HG03095 (cell line): ENCODE measurements at regions not wholly inside any gene's neighbourhood (a gene's known extent, or its start where the extent isn't known, plus 50 kb on each side); places are given as distances from the start of the nearest gene placed in this dataset.
A peak's percentile ranks its signal among the peaks of the same experiment; 100 is the strongest.

Source experiments
- ATAC-seq: cut with Tn5 transposase; IDR thresholded peaks from one replicate; pipeline ENCODE4 v1.9.1; 2021; ENCODE audit warnings: moderate library complexity; ENCODE audit not compliant: unreplicated experiment

- no peak for ATAC-seq
These were observed 194.8 kb upstream of the ACVR2A start for GRCh38 chr2:147649998-147650397.

DNA sequence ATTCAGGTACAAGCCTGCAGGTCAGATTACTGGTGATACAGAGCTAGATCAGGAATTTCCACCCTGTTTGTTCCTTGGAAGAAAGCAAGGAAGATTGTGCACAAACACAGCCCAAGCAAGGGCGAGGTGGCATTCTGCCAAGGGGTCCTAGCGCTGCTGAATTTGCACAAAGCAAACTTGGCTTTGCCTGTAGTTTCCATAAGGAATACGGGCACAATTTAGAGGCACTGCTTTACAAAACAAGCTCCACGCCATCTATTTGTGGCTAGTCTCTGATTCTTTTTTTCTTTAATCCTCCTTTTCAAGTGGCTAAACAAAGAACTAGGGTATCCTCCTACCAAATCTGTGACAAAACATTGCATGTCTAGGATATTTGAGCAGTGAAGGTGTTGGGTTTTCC, 195.5 kb upstream of the ACVR2A start:
- no peak for ATAC-seq

- ATAC-seq: no peak
These were observed 196.4 kb upstream of the ACVR2A start for GRCh38 chr2:147648471-147648870.

GRCh38 chr2:147647816-147648215, 197.0 kb upstream of the ACVR2A start:
- no peak for ATAC-seq

DNA sequence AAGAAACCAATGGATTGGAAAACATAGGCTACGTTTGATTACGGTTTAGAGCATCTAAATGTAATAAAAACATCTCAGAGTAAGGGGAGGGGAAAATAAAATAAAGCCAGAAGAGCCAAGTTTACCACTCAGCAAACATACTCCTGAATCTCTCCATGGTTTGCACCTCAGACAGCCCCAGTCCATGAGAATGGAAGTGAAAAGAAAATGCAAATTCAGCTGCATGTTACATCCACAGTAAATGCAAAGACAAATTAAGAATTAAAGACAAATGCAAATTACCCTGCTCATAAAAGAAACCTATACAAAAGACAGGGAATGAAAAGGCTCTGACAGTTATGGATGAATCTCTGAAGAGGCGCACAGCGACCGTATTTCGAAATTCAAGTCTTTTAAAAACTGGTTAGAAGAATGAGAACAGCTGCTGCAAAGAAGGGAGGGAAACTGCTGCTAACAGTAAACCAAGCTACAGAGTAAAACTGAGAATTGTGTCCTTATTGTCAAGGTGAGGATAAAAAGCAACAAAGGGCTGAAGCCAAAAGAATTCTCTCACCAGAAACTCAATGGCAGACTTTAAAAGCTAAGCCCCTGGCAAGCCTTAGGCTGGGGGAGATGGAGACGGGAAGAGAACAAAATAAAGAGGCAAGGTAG, 197.9 kb upstream of the ACVR2A start:
- ATAC-seq: no peak

GRCh38 chr2:147644491-147644890, 200.3 kb upstream of the ACVR2A start:
- no peak for ATAC-seq

- ATAC-seq: no peak
These were observed 202.1 kb upstream of the ACVR2A start for GRCh38 chr2:147642765-147643164.

DNA sequence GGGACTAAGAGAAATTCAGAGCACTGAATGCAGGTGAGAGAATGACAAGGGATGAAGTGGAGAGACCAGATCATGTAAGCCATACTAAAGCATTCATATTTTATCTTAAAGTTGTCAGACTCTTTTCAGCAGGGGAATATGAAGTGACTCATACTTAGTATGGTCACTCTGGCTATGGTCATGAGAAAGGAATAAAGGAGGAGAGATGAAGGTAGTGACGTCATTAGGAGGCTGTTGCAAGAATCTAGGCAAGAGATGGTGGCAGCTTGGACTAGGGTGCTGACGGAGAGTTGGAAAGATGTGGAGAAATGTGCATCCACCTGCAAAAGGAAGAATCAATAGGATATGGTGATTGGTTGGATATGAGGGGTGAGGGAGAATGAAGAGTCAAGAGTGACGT, 203.2 kb upstream of the ACVR2A start:
- no peak for ATAC-seq

- peak; percentile 80 for ATAC-seq
These were observed 204.9 kb upstream of the ACVR2A start for GRCh38 chr2:147639891-147640290.

- no peak for ATAC-seq
These were observed 205.4 kb upstream of the ACVR2A start for GRCh38 chr2:147639386-147639785.

GRCh38 chr2:147636886-147637285, 207.9 kb upstream of the ACVR2A start:
- no peak for ATAC-seq

- no peak for ATAC-seq
These were observed 208.5 kb upstream of the ACVR2A start for GRCh38 chr2:147636238-147636882.

DNA sequence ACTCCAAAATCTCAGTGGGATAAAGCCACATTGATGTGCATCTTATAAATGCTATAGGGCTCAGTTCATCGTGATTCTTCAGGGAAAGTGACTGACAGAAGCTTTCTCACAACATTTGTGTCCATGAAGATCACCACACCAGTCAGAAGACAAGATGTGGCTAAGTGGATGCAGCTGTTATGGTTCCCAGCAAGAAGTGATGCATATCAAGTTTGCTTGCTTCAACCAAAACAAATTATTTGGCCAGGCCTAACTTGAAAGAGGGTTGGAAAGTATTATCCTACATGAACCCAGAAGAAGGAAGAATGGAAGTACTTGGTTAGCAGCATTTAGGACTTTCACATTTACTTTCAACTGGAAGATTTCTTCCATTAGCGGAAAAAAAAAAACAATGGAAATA, 210.0 kb upstream of the ACVR2A start:
- no peak for ATAC-seq

GRCh38 chr2:147632198-147632597, 212.6 kb upstream of the ACVR2A start:
- no peak for ATAC-seq

DNA sequence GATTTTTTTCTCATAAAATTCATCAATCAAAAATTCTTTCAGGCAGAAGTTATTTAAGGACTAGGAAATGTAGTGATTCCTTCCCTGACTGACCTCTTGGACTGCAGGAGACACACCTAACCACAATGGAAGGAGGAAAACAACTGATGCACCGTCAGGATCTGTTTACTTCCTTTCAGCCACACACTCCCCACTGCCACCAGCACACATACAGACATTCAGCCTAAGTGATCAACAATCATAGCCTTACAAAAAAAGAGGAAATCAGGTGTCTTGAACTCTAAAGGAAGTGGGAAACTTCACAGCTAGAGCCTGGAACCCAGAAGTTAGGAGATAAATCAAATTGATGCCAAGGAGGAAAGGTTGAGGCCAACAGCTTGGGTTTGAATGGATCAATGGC, 213.5 kb upstream of the ACVR2A start:
- no peak for ATAC-seq

- no peak for ATAC-seq
These were observed 214.2 kb upstream of the ACVR2A start for GRCh38 chr2:147630585-147630984.

DNA sequence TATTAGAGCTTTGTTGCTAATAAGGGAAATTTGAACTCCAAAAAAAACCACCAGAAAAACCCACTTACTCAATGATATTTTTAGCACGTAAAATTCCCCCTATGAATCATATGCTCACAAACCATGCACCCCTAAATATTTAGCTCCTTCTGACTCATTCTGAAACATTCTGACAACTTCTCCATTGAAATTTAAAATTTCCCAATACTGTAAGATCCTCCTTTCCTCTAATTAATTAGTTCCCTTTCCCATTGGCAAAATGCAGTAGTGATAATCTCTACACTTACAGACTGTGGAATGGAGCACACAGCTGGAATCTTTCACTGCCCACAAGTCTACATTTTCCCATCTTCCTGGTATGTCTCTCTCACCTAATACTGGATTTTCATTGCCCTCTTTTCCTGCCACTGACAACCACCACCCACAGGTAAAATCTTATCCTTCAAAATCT, 215.8 kb upstream of the ACVR2A start:
- ATAC-seq: peak; percentile 58

DNA sequence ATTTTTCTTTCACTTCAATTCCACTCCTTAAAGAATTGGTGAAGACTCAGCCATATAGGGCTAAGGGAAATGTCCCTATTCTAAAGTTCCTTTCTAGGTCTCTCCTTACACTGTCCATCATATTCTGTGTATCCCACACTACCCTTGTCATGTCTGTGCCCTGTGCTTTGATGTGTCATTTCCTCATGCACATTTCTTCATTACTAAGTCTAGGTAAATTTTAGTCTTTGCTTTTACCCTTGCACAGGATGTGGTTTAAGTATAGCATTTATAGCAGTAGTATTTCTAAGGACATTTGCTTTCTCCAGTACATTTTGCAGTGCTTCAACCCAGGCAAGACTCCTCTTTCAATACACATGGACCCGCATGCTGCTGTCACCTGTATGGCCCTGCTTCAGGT, 221.5 kb upstream of the ACVR2A start:
- peak; percentile 97 for ATAC-seq

GRCh38 chr2:147621656-147622197, 223.1 kb upstream of the ACVR2A start:
- no peak for ATAC-seq

DNA sequence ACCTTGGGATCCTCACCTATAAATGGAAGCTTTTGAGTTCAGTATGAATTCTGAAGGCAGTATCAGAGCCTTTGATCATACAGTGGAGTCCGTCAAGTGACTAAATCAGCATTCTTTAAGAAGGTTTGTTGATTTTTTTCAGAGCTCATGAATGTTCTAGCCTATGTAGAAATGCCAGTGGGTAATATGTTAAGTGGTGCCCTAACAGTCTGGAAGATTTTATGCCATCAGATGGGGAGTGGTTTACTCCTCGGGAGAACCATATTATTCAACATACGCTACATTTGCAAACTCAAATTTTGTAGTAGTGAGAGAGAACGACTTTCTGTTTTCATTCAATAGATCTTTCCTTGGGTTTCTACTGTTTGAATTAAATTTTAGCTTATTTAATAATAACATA, 225.0 kb upstream of the ACVR2A start:
- no peak for ATAC-seq

DNA sequence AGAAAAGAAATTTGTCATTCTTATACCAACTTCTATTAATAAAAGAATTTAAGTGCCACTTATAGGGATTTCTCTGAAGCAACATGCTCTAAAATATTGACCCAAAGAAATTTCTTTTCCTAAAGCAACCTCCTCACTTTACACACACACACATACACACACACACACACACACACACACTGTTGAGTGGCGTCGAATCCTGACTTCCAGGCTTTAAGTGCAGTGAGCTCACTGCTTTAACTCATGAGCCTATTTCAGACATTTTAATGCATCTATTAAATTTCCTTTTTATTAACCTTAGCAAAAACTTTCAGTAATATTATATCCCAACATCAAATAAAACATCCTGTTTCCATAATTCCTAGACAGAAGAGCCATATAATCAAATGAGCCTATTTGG, 229.1 kb upstream of the ACVR2A start:
- no peak for ATAC-seq

DNA sequence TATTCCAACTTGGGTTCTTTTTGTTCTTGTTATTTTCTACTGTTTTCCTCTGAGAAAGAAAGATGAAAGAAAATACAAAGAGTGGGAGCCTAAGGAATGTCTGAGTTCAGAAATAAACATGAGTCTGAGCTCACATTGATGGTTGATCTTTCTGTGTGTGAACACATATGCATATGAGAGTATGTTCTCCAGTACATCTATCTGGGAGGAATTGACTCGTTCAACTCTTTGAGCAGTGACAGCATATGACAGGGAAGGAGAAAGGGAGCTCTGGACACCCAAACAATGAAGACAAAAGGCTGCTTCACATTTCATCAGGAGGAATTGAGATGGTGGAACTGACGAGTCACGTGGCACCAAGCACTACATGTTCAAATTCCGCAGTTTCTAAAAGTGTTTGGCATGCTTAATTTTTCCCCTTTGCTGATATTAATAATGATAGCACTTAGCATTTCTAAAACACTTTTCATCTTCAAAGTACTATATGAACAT, 229.8 kb upstream of the ACVR2A start:
- ATAC-seq: no peak
